ENCODE measurements at regions not wholly inside any gene's neighbourhood (a gene's known extent, or its start where the extent isn't known, plus 50 kb on each side); places are given as distances from the start of the nearest gene placed in this dataset.

- TF ChIP-seq TAF7 (optimal IDR thresholded peaks at IDR 0.05; ENCODE audit: borderline replicate concordance, low read depth, low read length) (no peak), SIX5 (IDR thresholded peaks at IDR 0.05; ENCODE audit: low read depth, low read length) (no peak), SIN3A (conservative IDR thresholded peaks at IDR 0.05 in 1 of 2, IDR thresholded peaks at IDR 0.05 in 1 of 2; ENCODE audit: low read depth in 1 of 2, low read length in 2 of 2) (no peak)
Observed at GRCh38 chr4:167415461-167415860, 181.2 kb upstream of the SPOCK3 start (continued).
